GM13977 (cell line): ENCODE measurements at regions not wholly inside any gene's neighbourhood (a gene's known extent, or its start where the extent isn't known, plus 50 kb on each side); places are given as distances from the start of the nearest gene placed in this dataset.

Experiments used
- DNase-seq: peaks from one replicate; pipeline ENCODE4 v3.0.0; 2012; ENCODE audit warnings: low spot score
- in situ Hi-C: fragments of 300-500 bp; cut with MboI; formaldehyde crosslinking; loops from one replicate; pipeline ENCODE4 v1.12.0; 2022; ENCODE audit warnings: low sequenced_read_pairs, low pct_unique_long_range_greater_than_20kb, mixed read lengths, inconsistent platforms; ENCODE audit not compliant: unreplicated experiment
- TF ChIP-seq, protein P1 (sequence below): IDR thresholded peaks from 2 replicates; pipeline ENCODE4 v1.5.1; 2012; ENCODE audit warnings: mild to moderate bottlenecking, control low read depth; ENCODE audit not compliant: insufficient read depth; ENCODE audit errors: extremely low read depth, missing control alignments

DNA sequence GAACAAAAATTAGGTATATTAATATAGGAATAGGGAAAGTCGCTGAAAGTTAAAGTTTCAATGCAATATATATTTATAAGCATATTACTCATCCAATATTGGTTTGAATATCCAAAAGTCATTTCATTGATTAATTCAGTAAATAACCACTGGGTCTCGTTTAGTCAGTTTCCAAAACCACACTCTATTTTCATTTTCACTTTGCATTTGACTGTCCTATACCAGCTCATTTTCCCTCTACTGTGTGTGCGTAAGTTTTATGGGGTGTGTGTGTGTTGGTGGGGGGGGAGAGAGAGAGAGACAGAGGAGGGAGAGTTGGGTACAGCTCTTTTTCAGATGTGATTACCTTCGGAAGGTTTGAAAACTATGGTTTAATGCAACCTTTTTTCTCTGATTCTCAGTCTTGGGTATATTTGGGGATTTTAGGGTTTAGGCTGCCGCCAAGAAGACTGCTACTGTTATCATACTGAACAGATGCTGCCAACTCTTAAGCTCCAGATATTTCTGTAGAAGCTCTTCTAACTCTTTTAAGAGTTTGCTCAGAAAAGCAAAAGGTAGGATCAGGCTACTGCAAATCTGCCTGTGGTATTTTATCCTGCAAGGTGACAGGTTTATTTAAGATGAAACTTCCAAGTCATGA lies 1427.4 kb downstream of the PCDH7 start:
- in situ Hi-C loops = no loop called here
- TF ChIP-seq, protein P1, sequence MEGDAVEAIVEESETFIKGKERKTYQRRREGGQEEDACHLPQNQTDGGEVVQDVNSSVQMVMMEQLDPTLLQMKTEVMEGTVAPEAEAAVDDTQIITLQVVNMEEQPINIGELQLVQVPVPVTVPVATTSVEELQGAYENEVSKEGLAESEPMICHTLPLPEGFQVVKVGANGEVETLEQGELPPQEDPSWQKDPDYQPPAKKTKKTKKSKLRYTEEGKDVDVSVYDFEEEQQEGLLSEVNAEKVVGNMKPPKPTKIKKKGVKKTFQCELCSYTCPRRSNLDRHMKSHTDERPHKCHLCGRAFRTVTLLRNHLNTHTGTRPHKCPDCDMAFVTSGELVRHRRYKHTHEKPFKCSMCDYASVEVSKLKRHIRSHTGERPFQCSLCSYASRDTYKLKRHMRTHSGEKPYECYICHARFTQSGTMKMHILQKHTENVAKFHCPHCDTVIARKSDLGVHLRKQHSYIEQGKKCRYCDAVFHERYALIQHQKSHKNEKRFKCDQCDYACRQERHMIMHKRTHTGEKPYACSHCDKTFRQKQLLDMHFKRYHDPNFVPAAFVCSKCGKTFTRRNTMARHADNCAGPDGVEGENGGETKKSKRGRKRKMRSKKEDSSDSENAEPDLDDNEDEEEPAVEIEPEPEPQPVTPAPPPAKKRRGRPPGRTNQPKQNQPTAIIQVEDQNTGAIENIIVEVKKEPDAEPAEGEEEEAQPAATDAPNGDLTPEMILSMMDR = no peak
- no peak for DNase-seq

DNA sequence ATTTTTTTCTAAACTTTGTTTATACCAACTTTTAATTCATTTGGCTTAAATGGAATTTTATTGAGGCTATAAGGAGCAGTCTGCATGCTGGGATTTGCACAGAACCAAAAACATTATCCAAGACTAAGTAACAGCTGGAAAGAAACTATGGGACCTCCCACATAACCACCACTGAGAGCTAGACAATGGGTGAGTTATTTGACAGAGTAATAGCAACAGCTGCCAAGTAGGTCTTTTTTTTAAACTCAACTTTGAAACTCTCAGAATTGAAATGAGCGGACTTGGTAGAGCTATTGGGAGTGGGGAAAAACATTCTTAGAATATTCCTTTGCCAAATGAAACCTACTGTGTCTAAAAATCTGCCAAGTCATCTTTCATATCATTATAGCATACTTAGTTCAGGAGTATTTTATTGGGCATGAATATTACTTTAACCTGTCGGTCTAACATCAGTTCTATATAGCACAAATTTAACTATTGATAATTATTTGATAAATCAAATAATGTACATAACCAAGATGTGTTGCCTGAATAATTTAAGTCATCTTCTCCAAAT lies 1428.0 kb downstream of the PCDH7 start:
- DNase-seq = no peak
- in situ Hi-C loops = no loop called here
- TF ChIP-seq, protein P1 = no peak

DNA sequence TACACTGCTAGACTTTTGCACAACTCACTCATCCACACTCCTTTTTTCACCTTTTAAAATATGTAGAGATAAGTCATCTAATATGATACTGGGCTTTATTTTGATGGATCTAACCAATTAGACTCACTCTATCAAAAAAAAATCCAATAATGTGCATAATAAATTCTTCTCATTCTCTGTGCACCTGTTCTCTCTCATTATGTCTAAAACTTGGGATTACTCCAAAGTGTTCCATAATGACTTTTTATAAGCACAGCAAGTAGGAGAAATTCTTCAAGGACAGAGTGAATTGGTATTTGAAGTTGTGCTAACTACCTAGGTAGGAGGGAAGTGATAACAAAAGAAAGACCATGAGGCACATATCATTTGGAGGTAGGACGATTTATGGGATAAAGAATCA lies 1438.8 kb downstream of the PCDH7 start:
- in situ Hi-C loops = no loop called here
- DNase-seq = no peak
- TF ChIP-seq, protein P1 = no peak

DNA sequence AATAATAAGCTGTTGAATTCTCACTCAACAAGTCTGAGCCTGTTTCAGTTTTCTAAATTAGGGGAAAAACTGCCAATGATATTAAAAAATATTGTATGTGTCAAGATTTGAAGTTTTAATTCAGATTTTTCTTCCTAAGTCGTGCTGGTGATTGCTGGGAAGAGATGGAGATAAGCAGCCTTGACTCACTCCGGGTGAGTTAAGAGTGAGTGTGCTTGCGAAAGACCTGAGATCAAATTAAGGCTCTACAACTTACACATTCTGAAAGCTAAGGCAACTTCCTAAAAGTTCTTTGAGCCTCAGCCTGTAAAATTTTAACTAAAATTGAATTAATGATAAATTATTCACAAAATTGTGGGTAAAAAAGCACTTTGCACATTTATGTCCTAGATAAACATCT lies 1441.2 kb downstream of the PCDH7 start:
- TF ChIP-seq, protein P1 = no peak
- in situ Hi-C loops = no loop called here
- no peak for DNase-seq

GRCh38 chr4:32163125-32163524 lies 1443.0 kb downstream of the PCDH7 start:
- in situ Hi-C loops = no loop called here
- TF ChIP-seq, protein P1 = no peak
- no peak for DNase-seq

DNA sequence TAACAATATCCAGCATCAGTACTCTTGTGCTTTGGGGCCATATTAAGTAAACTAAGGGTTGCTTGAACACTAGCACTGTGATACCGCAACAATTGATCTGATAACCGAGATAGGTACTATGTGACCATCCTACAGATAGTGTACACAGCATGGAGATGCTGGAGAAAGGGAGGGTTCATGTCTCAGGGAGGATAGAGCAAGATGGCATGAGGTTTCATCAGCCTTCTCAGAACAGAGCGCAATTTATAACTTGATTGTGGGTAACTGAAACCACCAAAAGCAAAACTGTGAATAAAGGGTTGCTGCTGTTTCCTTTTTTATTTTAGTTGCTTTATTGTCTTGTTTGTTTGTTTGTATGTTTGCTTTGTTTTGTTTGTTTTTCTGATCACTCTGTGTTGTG lies 1449.7 kb downstream of the PCDH7 start:
- in situ Hi-C loops = no loop called here
- DNase-seq = no peak
- TF ChIP-seq, protein P1 = no peak
